SK-N-SH (cell line): ENCODE measurements at regions not wholly inside any gene's neighbourhood (a gene's known extent, or its start where the extent isn't known, plus 50 kb on each side); places are given as distances from the start of the nearest gene placed in this dataset.

Source experiments
- EP300 ChIP-seq, 2 experiments: IDR thresholded peaks; 2 replicates each; pipeline versions ENCODE4 v1.4.0 to v1.6.1; 2012; ENCODE audit warnings: borderline replicate concordance in 1 of 2, low read depth in 1 of 2, low read length in 1 of 2
- EZH2phosphoT487 ChIP-seq: fragments of 200-600 bp; sonication (generic); IDR thresholded peaks from 2 replicates; pipeline ENCODE4 v1.6.1; 2017; ENCODE audit warnings: low read depth, mixed run types, mild to moderate bottlenecking, antibody characterized with exemption, moderate library complexity, borderline replicate concordance
- GABPA ChIP-seq: IDR thresholded peaks from 2 replicates; pipeline ENCODE4 v1.4.0; 2012; ENCODE audit warnings: low read depth, mild to moderate bottlenecking
- JUND ChIP-seq: IDR thresholded peaks from 2 replicates; pipeline ENCODE4 v1.4.0; 2012
- MXI1 ChIP-seq: IDR thresholded peaks from 2 replicates; pipeline ENCODE4 v1.6.1; 2012; ENCODE audit warnings: mild to moderate bottlenecking, low read depth, low read length, improper control_type of control experiment
- SMC3 ChIP-seq: IDR thresholded peaks from 2 replicates; pipeline ENCODE4 v1.6.1; 2012; ENCODE audit warnings: low read depth, low read length, improper control_type of control experiment
- TF ChIP-seq, protein P1 (sequence below): fragments of 200-600 bp; sonication (generic); IDR thresholded peaks from 2 replicates; pipeline ENCODE4 v1.6.1; 2017; ENCODE audit warnings: antibody characterized with exemption, mild to moderate bottlenecking, moderate library complexity
- TF ChIP-seq, protein P2 (sequence below): fragments of 150-350 bp; IDR thresholded peaks from 2 replicates; pipeline ENCODE4 v1.6.1; 2017; ENCODE audit warnings: antibody characterized with exemption, low read length, low read depth, borderline replicate concordance
- TF ChIP-seq, protein P3 (sequence below): IDR thresholded peaks from 2 replicates; pipeline ENCODE4 v1.6.1; 2012; ENCODE audit warnings: mild to moderate bottlenecking, low read depth, low read length, moderate library complexity

DNA sequence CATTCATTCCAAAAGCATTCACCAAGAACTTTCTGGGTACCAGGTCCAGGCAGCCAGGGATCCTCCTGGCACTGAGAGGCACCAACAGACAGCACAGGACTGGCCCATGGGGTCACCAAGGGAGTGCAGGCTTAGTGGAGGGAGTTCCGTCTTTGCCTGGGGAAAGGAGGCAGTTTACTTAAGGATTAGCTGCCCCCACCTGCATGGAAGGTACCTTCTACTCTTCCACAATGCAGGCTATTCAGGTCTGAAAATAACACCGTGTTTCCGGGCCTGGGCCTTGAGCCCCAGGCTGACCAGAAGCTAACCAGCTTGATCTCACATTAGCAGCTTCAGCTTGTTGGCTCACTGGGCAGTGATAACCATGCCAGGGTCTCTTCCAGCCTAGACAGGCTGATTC lies 199.4 kb downstream of the FOXA2 start:
- TF ChIP-seq SMC3 (no peak), GABPA (no peak), MXI1 (no peak), JUND (no peak), EZH2phosphoT487 (no peak), EP300 (IDR thresholded peaks at IDR 0.05; ENCODE audit: borderline replicate concordance in 1 of 2, low read depth in 1 of 2, low read length in 1 of 2) (no peak)
- TF ChIP-seq, protein P1, sequence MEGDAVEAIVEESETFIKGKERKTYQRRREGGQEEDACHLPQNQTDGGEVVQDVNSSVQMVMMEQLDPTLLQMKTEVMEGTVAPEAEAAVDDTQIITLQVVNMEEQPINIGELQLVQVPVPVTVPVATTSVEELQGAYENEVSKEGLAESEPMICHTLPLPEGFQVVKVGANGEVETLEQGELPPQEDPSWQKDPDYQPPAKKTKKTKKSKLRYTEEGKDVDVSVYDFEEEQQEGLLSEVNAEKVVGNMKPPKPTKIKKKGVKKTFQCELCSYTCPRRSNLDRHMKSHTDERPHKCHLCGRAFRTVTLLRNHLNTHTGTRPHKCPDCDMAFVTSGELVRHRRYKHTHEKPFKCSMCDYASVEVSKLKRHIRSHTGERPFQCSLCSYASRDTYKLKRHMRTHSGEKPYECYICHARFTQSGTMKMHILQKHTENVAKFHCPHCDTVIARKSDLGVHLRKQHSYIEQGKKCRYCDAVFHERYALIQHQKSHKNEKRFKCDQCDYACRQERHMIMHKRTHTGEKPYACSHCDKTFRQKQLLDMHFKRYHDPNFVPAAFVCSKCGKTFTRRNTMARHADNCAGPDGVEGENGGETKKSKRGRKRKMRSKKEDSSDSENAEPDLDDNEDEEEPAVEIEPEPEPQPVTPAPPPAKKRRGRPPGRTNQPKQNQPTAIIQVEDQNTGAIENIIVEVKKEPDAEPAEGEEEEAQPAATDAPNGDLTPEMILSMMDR: no peak
- TF ChIP-seq, protein P2, sequence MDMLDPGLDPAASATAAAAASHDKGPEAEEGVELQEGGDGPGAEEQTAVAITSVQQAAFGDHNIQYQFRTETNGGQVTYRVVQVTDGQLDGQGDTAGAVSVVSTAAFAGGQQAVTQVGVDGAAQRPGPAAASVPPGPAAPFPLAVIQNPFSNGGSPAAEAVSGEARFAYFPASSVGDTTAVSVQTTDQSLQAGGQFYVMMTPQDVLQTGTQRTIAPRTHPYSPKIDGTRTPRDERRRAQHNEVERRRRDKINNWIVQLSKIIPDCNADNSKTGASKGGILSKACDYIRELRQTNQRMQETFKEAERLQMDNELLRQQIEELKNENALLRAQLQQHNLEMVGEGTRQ: no peak
- TF ChIP-seq, protein P3, sequence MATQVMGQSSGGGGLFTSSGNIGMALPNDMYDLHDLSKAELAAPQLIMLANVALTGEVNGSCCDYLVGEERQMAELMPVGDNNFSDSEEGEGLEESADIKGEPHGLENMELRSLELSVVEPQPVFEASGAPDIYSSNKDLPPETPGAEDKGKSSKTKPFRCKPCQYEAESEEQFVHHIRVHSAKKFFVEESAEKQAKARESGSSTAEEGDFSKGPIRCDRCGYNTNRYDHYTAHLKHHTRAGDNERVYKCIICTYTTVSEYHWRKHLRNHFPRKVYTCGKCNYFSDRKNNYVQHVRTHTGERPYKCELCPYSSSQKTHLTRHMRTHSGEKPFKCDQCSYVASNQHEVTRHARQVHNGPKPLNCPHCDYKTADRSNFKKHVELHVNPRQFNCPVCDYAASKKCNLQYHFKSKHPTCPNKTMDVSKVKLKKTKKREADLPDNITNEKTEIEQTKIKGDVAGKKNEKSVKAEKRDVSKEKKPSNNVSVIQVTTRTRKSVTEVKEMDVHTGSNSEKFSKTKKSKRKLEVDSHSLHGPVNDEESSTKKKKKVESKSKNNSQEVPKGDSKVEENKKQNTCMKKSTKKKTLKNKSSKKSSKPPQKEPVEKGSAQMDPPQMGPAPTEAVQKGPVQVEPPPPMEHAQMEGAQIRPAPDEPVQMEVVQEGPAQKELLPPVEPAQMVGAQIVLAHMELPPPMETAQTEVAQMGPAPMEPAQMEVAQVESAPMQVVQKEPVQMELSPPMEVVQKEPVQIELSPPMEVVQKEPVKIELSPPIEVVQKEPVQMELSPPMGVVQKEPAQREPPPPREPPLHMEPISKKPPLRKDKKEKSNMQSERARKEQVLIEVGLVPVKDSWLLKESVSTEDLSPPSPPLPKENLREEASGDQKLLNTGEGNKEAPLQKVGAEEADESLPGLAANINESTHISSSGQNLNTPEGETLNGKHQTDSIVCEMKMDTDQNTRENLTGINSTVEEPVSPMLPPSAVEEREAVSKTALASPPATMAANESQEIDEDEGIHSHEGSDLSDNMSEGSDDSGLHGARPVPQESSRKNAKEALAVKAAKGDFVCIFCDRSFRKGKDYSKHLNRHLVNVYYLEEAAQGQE: no peak
